Cardiac muscle cell (in vitro differentiated cells and primary cell): ENCODE measurements at regions not wholly inside any gene's neighbourhood (a gene's known extent, or its start where the extent isn't known, plus 50 kb on each side); places are given as distances from the start of the nearest gene placed in this dataset.
A peak's percentile ranks its signal among the peaks of the same experiment; 100 is the strongest.

Source experiments
- DNase-seq, 2 donors: peaks; one replicate each; pipeline versions ENCODE4 v3.0.0 to v3.0.0-alpha.2; 2010 to 2017; ENCODE audit warnings: low read depth in 1 of 2, low spot score in 1 of 2
- H3K27ac ChIP-seq: fragments of 200-600 bp; sonication (generic); 2 replicates; pipeline ENCODE4 v1.5.1; 2016
- H3K27me3 ChIP-seq: fragments of 200-600 bp; sonication (generic); 2 replicates; pipeline ENCODE4 v1.6.0; 2016; ENCODE audit warnings: control low read depth
- H3K36me3 ChIP-seq: fragments of 200-600 bp; sonication (generic); 2 replicates; pipeline ENCODE4 v1.5.1; 2016; ENCODE audit warnings: control low read depth
- H3K4me1 ChIP-seq: fragments of 200-600 bp; sonication (generic); 2 replicates; pipeline ENCODE4 v1.8.1; 2017; ENCODE audit warnings: low read depth, mild to moderate bottlenecking, mixed run types
- H3K4me3 ChIP-seq: fragments of 200-600 bp; sonication (generic); 2 replicates; pipeline ENCODE4 v1.5.1; 2016; ENCODE audit warnings: mild to moderate bottlenecking
- H3K9me3 ChIP-seq: fragments of 200-600 bp; sonication (generic); 2 replicates; pipeline ENCODE4 v1.5.1; 2017; ENCODE audit warnings: low read depth, mild to moderate bottlenecking, control low read depth
- TF ChIP-seq, protein P1 (sequence below): IDR thresholded peaks from 2 replicates; pipeline ENCODE4 v1.5.1; 2012; ENCODE audit warnings: low read depth, mild to moderate bottlenecking, low read length

DNA sequence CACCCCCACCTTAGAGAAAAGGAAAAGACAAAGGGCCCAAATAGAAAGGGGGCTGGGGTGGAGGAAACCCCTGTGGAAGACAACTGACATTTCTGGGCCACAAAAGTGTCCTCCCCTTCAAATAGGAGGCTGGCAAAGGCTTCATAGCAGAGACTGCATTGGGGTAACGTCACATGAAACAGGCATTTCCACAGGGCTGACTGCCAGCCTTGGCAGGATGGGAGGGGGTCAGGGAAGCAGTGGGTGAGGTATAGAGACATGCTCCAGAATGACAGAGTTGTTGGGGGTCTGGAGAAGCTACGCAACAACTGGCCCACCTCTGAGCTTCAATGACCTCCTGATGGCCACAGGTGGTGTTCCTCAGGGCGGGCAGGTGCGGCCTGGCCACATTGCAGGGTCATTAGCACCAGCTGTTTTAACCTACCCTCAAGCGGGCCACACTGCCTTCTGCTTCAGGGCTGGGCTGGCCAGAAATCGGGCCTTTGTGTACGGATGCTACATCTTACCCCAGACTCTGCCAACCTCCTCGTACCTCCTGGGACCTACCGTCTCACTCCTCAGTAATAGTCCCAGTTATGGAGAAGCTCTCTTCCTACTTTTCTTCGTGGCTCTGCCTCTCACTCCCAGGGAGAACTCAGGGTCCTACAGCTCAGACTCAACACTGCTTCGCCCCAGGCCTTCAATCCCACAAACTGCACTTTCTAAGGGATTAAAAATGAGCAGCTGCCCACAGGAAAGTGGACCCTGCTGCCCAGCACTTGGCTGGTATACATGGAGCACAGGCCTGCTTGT, 160.0 kb upstream of the NCAM1 start:
- H3K36me3 ChIP-seq: no peaks in the 10 kb centered on the region
- no peak overlapping the region for H3K27ac ChIP-seq
- no peak for DNase-seq
- no peaks in the 10 kb centered on the region for H3K9me3 ChIP-seq
- H3K4me1 ChIP-seq: peaks cover 5% of the 10 kb centered on the region
- no peak overlapping the region for H3K4me3 ChIP-seq
- H3K27me3 ChIP-seq: no peaks in the 10 kb centered on the region
- TF ChIP-seq, protein P1, sequence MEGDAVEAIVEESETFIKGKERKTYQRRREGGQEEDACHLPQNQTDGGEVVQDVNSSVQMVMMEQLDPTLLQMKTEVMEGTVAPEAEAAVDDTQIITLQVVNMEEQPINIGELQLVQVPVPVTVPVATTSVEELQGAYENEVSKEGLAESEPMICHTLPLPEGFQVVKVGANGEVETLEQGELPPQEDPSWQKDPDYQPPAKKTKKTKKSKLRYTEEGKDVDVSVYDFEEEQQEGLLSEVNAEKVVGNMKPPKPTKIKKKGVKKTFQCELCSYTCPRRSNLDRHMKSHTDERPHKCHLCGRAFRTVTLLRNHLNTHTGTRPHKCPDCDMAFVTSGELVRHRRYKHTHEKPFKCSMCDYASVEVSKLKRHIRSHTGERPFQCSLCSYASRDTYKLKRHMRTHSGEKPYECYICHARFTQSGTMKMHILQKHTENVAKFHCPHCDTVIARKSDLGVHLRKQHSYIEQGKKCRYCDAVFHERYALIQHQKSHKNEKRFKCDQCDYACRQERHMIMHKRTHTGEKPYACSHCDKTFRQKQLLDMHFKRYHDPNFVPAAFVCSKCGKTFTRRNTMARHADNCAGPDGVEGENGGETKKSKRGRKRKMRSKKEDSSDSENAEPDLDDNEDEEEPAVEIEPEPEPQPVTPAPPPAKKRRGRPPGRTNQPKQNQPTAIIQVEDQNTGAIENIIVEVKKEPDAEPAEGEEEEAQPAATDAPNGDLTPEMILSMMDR: no peak

DNA sequence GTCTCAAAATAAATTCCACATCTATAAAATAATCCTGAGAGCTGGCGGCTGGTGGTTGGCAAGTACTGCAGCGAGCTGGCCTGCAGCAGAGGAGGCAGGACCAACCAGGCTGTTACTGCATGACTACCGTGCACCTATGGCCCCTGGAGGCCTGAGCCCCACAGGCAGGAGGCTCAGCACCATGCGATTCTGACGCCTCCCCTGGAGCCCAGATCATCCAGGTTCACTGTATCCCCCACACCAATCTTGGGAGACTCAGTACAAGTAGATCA, 159.5 kb upstream of the NCAM1 start:
- Histone ChIP-seq H3K9me3 (no peaks in the 10 kb centered on the region), H3K27ac (no peak overlapping the region), H3K36me3 (no peaks in the 10 kb centered on the region), H3K4me3 (no peak overlapping the region), H3K4me1 (peaks cover under 1% of the 10 kb centered on the region), H3K27me3 (no peaks in the 10 kb centered on the region)
- TF ChIP-seq, protein P1: no peak
- no peak for DNase-seq

DNA sequence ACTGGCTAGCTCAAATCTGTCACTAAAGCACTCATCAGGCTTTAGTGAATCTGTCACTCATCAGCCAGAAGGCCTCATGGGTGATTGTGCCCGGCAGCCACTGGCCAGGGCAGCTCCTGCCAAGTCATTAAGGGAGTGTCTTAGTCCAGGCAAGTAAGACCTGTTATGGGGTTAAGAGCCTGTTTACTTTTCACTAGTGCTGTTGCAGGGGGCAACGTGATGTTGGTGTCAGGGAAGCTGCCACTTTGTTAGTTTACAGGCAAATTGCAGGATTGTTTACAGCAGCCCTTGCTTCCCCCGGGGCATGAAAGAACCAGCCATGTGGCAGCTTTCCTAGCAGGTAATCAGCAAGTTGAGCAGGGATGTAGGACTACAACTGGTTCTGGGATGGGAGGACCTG, 155.6 kb upstream of the NCAM1 start:
- no peaks in the 10 kb centered on the region for H3K36me3 ChIP-seq
- H3K27ac ChIP-seq: no peak overlapping the region
- no peaks in the 10 kb centered on the region for H3K27me3 ChIP-seq
- TF ChIP-seq, protein P1: no peak
- peaks cover 8% of the 10 kb centered on the region for H3K4me1 ChIP-seq
- H3K9me3 ChIP-seq: no peaks in the 10 kb centered on the region
- DNase-seq: no peak
- no peak overlapping the region for H3K4me3 ChIP-seq

DNA sequence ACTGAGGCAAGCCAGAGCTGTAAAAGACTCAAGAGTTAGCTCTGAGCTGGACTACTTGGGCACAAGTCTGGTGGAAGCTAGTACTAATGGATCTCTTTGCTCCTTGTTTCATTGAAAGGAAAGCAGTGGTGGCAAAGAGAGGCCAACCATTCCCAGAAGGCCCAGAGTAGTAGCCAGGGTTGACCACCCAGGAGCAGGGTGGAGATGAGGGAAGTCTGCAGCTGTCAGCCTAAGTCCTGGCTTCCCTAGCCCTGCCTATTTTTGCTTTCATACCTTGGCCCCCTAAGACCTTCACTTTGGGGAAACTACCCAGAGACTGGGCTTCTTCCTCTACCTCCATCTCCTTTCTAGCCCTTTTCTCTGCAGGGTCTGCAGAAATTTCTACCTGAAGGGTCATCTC, 155.0 kb upstream of the NCAM1 start:
- no peak overlapping the region for H3K27ac ChIP-seq
- H3K9me3 ChIP-seq: no peaks in the 10 kb centered on the region
- peaks cover 8% of the 10 kb centered on the region for H3K4me1 ChIP-seq
- no peak overlapping the region for H3K4me3 ChIP-seq
- TF ChIP-seq, protein P1: no peak
- no peaks in the 10 kb centered on the region for H3K36me3 ChIP-seq
- no peak for DNase-seq
- H3K27me3 ChIP-seq: no peaks in the 10 kb centered on the region

DNA sequence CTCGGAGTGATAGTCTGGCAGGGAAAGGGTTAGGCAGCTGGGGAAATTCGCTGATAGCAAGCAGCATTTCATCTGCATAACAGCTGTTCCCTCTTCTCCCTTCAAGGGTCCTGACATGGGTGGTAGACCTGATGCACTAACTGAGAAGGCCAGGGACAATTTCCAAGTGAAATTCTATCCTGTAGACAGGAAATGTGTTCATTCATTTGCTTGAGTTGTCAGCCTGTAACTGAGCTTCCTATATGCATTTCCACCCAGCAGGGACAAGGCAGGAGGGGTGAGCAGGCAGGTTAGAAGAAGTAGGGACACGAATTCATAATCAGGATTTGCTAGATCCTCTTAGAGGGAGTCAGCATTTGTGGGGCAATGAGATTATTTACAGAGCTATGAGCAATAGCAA, 154.3 kb upstream of the NCAM1 start:
- Histone ChIP-seq H3K4me1 (peaks cover 8% of the 10 kb centered on the region), H3K27ac (no peak overlapping the region), H3K9me3 (no peaks in the 10 kb centered on the region), H3K4me3 (no peak overlapping the region), H3K27me3 (no peaks in the 10 kb centered on the region), H3K36me3 (no peaks in the 10 kb centered on the region)
- DNase-seq: peak in 1 of 2 donors; percentile 27
- TF ChIP-seq, protein P1: no peak
